ENCODE measurements at regions not wholly inside any gene's neighbourhood (a gene's known extent, or its start where the extent isn't known, plus 50 kb on each side); places are given as distances from the start of the nearest gene placed in this dataset.

DNA sequence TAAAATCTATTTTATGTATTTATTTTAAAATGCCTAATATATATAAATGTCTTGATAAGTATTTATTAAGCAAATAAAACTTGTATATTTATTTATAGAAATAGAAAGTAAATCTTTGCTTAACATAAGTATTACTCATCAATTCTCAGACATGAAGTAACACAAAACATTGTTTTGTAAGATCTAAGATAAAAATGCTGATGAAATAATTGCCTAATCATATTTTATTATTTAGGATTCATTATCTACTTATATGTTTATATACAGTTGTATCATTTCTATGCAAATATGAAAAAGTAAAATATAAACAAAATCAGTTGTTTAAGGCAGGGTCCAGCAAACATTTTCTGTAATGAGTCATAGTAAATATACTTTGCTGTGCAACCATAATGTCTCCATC, 507.8 kb upstream of the CNTN5 start:
- Histone ChIP-seq H4K20me1 (replicated peaks; ENCODE audit: control insufficient read depth, insufficient read depth, low read length) (no peaks in the 10 kb centered on the region), H3K27ac (ENCODE audit: extremely low read depth, low read depth, low read length) (no peak overlapping the region), H3K9me1 (ENCODE audit: control insufficient read depth, insufficient read depth, low read length) (no peaks in the 10 kb centered on the region), H3K79me2 (ENCODE audit: control insufficient read depth, insufficient read depth, low read length) (no peaks in the 10 kb centered on the region), H3K4me2 (ENCODE audit: insufficient read depth, low read length) (no peak overlapping the region), H2AFZ (ENCODE audit: low read depth, low read length) (no peak overlapping the region), H3K4me1 (replicated peaks in 1 of 2; ENCODE audit: control insufficient read depth in 2 of 2, insufficient read depth in 2 of 2, low read length in 2 of 2) (no peaks in the 10 kb centered on the region), H3K9ac (ENCODE audit: insufficient read depth in 1 of 2, low read depth in 2 of 2, low read length in 2 of 2) (no peak overlapping the region), H3K4me3 (no peak overlapping the region), H3K36me3 (ENCODE audit: control insufficient read depth, insufficient read depth, low read length) (no peaks in the 10 kb centered on the region), H3K9me3 (replicated peaks; ENCODE audit: control insufficient read depth, insufficient read depth, low read depth, low read length) (no peaks in the 10 kb centered on the region), H3K27me3 (ENCODE audit: control insufficient read depth in 2 of 2, insufficient read depth in 2 of 2, low read length in 2 of 2) (no peaks in the 10 kb centered on the region)
- FAIRE-seq (no peak), ATAC-seq (no peak), DNase-seq (ENCODE audit: extremely low read depth in 1 of 4, low spot score in 3 of 4) (no peak)
- BruUV-seq (replicated peaks) = no TSS peak
- intact Hi-C loops (cut with micrococcal nuclease) = no loop called here
- in situ Hi-C loops (cut with MboI) = no loop called here
- POLR2A ChIA-PET = no interaction called here
- CTCF ChIA-PET (ENCODE audit: low intra/inter-chr PET ratio) = no interaction called here
- no peak for TF ChIP-seq NCOA1 (IDR thresholded peaks at IDR 0.05; ENCODE audit: low read depth)
- TF ChIP-seq EWSR1 (IDR thresholded peaks at IDR 0.05; ENCODE audit: borderline replicate concordance, low read depth, partially characterized antibody) = no peak
- no peak for TF ChIP-seq RFX5 (IDR thresholded peaks at IDR 0.05; ENCODE audit: low read depth, low read length)

DNA sequence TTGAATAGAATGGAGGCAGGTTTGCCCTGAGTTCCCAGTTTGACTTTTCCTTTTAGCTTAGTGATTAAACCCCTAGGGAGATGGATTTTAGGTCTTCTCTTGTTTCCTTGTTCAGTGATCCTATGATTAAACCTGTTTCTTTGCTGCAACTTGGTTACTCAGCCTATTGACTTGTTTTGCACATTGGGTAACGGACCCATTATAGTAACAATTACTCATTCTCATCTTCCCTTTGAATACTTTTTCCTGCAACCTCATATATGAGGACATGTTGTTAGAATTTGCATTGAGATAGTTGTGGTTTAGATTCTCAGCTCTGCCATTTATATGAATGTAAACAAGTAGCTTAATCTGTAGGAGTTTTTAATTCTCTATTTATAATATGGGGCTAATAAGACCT, 489.2 kb upstream of the CNTN5 start:
- H3K9ac ChIP-seq (ENCODE audit: insufficient read depth in 1 of 2, low read depth in 2 of 2, low read length in 2 of 2) = no peak overlapping the region
- H3K27me3 ChIP-seq (ENCODE audit: control insufficient read depth in 2 of 2, insufficient read depth in 2 of 2, low read length in 2 of 2) = no peaks in the 10 kb centered on the region
- H3K9me1 ChIP-seq (ENCODE audit: control insufficient read depth, insufficient read depth, low read length) = no peaks in the 10 kb centered on the region
- H3K27ac ChIP-seq (ENCODE audit: extremely low read depth, low read depth, low read length) = peak overlapping the region; percentile 20; the same call in 1 of the 3 replicates
- BruUV-seq (replicated peaks) = no TSS peak
- POLR2A ChIA-PET = no interaction called here
- ATAC-seq (no peak), DNase-seq (ENCODE audit: extremely low read depth in 1 of 4, low spot score in 3 of 4) (no peak), FAIRE-seq (peak; percentile 23)
- no peaks in the 10 kb centered on the region for H3K79me2 ChIP-seq (ENCODE audit: control insufficient read depth, insufficient read depth, low read length)
- H3K4me3 ChIP-seq = no peak overlapping the region
- no peaks in the 10 kb centered on the region for H4K20me1 ChIP-seq (replicated peaks; ENCODE audit: control insufficient read depth, insufficient read depth, low read length)
- no peaks in the 10 kb centered on the region for H3K4me1 ChIP-seq (replicated peaks in 1 of 2; ENCODE audit: control insufficient read depth in 2 of 2, insufficient read depth in 2 of 2, low read length in 2 of 2)
- CTCF ChIA-PET (ENCODE audit: low intra/inter-chr PET ratio) = no interaction called here
- H3K9me3 ChIP-seq (replicated peaks; ENCODE audit: control insufficient read depth, insufficient read depth, low read depth, low read length) = no peaks in the 10 kb centered on the region
- 15% methylated on average over 1 of the region's 1 CpG for WGBS (ENCODE audit: insufficient coverage, low coverage, missing lambda C conversion rate)
- H3K36me3 ChIP-seq (ENCODE audit: control insufficient read depth, insufficient read depth, low read length) = no peaks in the 10 kb centered on the region
- no peak overlapping the region for H3K4me2 ChIP-seq (ENCODE audit: insufficient read depth, low read length)
- intact Hi-C loops (cut with micrococcal nuclease) = no loop called here
- TF ChIP-seq TAL1 (IDR thresholded peaks at IDR 0.05) = 0 out of 2 replicates have a peak, but pooled peaks have one; percentile 13
- no peak for TF ChIP-seq NFATC3 (IDR thresholded peaks at IDR 0.05)
- in situ Hi-C loops (cut with MboI) = no loop called here
- no peak overlapping the region for H2AFZ ChIP-seq (ENCODE audit: low read depth, low read length)

All from K562 (cell line).